ENCODE measurements at regions not wholly inside any gene's neighbourhood (a gene's known extent, or its start where the extent isn't known, plus 50 kb on each side); places are given as distances from the start of the nearest gene placed in this dataset.

GRCh38 chr3:27861046-27862036 is 139.2 kb upstream of the EOMES start:
- no peak for DNase-seq (ENCODE audit: extremely low read depth in 1 of 2, low read depth in 1 of 2)

GRCh38 chr3:27865731-27866130 is 143.6 kb upstream of the EOMES start:
- DNase-seq (ENCODE audit: extremely low read depth in 1 of 2, low read depth in 1 of 2): no peak

DNA sequence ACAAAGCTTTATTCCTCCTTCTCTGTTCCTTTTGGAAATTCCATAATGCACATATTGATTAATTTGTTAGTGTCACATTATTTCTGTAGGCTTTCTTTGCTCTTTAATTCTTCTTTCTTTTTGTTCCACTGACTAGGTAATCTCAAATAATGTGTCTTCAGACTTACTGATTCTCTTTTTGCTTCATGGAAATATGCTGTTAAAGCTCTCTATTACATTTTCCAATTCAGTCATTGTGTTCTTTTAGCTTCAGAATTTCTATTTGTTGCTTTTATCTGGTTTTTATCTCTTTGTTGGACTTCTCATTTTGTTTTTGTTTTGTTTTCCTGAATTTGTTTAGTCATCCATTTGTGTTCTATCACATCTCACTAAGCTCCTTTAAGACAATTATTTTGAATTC is 147.0 kb upstream of the EOMES start:
- no peak for DNase-seq (ENCODE audit: extremely low read depth in 1 of 2, low read depth in 1 of 2)

- no peak for DNase-seq (ENCODE audit: extremely low read depth in 1 of 2, low read depth in 1 of 2)
Observed at GRCh38 chr3:27877061-27878013, 155.2 kb upstream of the EOMES start.

DNA sequence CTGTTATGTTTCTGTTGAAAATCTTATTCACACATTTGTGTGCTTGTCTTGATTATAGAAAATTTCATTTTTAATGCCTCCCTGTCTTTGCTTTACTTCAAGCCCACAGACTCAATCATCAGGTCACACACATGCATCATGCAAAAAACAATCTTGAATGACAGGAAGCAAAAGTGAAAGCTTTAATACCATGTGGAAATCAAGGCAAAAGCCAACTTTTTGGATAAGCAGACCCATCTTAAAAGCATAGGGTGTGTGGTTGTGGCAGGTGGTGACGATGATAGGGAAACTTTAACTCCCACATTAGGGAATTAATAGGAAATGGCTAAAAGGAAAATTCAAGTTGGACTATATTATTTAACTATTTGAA is 155.9 kb upstream of the EOMES start:
- DNase-seq (ENCODE audit: extremely low read depth in 1 of 2, low read depth in 1 of 2): no peak

- peak; percentile 17 to 21 for DNase-seq (ENCODE audit: extremely low read depth in 1 of 2, low read depth in 1 of 2)
Observed at GRCh38 chr3:27880969-27881892, 159.1 kb upstream of the EOMES start.

- DNase-seq (ENCODE audit: extremely low read depth in 1 of 2, low read depth in 1 of 2): no peak
Observed at GRCh38 chr3:27883266-27883665, 161.1 kb upstream of the EOMES start.

- DNase-seq (ENCODE audit: extremely low read depth in 1 of 2, low read depth in 1 of 2): no peak
Observed at GRCh38 chr3:27885641-27886040, 163.5 kb upstream of the EOMES start.

- no peak for DNase-seq (ENCODE audit: extremely low read depth in 1 of 2, low read depth in 1 of 2)
Observed at GRCh38 chr3:27888562-27888961, 166.4 kb upstream of the EOMES start.

GRCh38 chr3:27889745-27890144 is 167.6 kb upstream of the EOMES start:
- DNase-seq (ENCODE audit: extremely low read depth in 1 of 2, low read depth in 1 of 2): no peak

DNA sequence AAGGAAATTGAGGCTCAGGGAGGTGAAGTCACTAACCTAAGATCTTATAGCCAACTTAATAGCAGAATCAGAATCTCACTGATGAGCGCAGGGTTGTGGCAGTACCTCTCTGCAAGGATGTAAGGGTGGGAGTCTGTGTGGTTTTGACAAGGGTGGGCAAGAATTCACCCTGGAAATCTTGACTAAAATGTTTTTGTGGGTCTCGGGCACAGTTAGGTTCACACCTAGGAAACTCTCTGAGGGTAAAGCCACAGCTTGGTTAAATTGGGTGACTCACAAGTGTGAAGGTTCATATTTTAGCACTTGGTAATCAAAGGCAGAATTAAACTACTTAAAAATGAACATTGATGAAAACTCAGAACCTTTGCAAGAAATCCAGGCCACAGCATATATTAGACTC is 178.2 kb upstream of the EOMES start:
- peak in 1 of 2 donors; percentile 6 for DNase-seq (ENCODE audit: extremely low read depth in 1 of 2, low read depth in 1 of 2)

GRCh38 chr3:27903446-27903845 is 181.3 kb upstream of the EOMES start:
- no peak for DNase-seq (ENCODE audit: extremely low read depth in 1 of 2, low read depth in 1 of 2)

GRCh38 chr3:27905625-27906024 is 183.5 kb upstream of the EOMES start:
- DNase-seq (ENCODE audit: extremely low read depth in 1 of 2, low read depth in 1 of 2): peak in 1 of 2 donors; percentile 11

DNA sequence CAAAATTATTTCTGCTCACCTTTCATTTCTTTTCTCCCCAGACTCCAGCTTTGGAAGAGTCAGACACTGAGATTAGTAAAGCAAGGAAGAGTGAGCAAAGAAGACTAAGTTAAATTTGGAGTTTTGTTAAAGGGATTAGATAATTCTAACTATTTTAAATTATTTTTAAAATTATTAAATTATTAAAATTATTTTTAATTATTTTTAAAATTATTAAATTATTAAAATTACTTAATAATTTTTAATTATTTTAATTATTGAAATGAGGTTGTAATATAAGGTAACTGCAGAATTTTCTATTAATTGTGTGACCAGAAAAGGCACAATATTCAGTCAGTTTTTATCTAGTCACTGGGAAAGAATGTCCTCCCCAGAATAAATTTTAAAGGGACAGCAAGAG is 185.0 kb upstream of the EOMES start:
- DNase-seq (ENCODE audit: extremely low read depth in 1 of 2, low read depth in 1 of 2): no peak

DNA sequence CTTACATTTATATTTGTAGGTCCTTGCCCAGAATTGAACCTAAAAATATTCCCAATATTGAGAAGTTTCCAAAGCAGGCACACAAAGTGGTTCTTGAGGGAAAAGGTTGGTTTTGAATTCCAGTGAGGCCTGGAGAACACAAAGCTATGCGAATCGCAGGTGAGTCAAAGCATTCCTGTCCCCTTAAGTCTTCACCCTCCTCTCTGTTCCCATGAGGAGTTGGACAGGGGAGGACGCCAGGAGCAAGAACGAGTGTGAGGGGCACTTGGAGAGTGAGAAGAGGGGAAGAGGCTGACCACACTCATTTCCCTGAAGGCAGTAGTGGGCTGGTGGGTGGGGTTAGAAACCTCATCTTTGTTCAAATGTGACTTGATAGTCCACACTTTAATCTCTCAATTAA is 185.8 kb upstream of the EOMES start:
- no peak for DNase-seq (ENCODE audit: extremely low read depth in 1 of 2, low read depth in 1 of 2)

DNA sequence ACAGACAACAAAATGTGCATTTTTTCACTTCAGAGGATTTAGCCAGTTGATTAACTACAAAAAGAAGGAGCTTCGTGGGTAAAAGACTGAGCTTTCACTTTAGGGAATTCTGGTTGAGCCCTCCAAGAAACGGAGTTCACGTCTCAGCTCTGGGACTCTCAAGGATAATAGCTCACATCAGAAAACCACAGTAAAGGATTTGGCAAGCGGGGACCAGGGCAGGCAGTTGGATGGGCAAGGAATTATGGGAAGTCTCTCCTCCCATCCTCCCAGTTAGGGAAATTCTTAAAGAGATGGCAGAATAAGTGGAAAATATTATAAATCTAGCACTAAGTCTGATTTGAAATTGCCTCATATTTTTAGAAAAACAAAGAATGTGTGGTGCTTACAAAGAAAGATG is 188.3 kb upstream of the EOMES start:
- no peak for DNase-seq (ENCODE audit: extremely low read depth in 1 of 2, low read depth in 1 of 2)

- DNase-seq (ENCODE audit: extremely low read depth in 1 of 2, low read depth in 1 of 2): no peak
Observed at GRCh38 chr3:27914199-27914598, 192.1 kb upstream of the EOMES start.

GRCh38 chr3:27923349-27924068 is 201.4 kb upstream of the EOMES start:
- DNase-seq (ENCODE audit: extremely low read depth in 1 of 2, low read depth in 1 of 2): no peak

DNA sequence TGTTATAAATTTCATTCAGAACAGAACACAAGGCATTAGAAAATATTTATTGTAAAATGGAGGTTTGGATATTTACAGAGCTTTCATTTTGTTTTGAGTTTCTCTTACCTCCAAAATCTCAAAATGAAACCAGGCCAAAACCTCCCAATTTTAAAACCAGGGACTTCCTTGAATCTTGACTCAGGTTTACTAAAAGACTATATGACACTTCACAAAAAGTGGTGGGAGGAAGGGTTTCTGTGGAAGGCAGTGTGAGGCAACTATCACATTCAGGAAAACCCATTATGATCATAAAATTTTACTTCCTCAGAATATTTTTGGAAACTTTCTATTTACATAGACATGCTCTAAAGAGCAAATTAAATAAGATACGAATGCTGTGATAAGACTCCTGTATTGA is 205.8 kb upstream of the EOMES start:
- DNase-seq (ENCODE audit: extremely low read depth in 1 of 2, low read depth in 1 of 2): no peak

GRCh38 chr3:27930052-27930602 is 208.0 kb upstream of the EOMES start:
- no peak for DNase-seq (ENCODE audit: extremely low read depth in 1 of 2, low read depth in 1 of 2)

Measured in activated CD8-positive, alpha-beta memory T cell treated with anti-CD3 and anti-CD28 coated beads for 1 hour (primary cell).